HG03175 (cell line): ENCODE measurements at regions not wholly inside any gene's neighbourhood (a gene's known extent, or its start where the extent isn't known, plus 50 kb on each side); places are given as distances from the start of the nearest gene placed in this dataset.
"Not testable (repeated sequence)": the region's sequence is repeated elsewhere in the genome, so short reads cannot be mapped to it uniquely, and the experiment has no call there.

Source experiments
- ATAC-seq: cut with Tn5 transposase; IDR thresholded peaks from one replicate; pipeline ENCODE4 v1.9.1; 2021; ENCODE audit warnings: mild to moderate bottlenecking, moderate library complexity; ENCODE audit not compliant: unreplicated experiment

DNA sequence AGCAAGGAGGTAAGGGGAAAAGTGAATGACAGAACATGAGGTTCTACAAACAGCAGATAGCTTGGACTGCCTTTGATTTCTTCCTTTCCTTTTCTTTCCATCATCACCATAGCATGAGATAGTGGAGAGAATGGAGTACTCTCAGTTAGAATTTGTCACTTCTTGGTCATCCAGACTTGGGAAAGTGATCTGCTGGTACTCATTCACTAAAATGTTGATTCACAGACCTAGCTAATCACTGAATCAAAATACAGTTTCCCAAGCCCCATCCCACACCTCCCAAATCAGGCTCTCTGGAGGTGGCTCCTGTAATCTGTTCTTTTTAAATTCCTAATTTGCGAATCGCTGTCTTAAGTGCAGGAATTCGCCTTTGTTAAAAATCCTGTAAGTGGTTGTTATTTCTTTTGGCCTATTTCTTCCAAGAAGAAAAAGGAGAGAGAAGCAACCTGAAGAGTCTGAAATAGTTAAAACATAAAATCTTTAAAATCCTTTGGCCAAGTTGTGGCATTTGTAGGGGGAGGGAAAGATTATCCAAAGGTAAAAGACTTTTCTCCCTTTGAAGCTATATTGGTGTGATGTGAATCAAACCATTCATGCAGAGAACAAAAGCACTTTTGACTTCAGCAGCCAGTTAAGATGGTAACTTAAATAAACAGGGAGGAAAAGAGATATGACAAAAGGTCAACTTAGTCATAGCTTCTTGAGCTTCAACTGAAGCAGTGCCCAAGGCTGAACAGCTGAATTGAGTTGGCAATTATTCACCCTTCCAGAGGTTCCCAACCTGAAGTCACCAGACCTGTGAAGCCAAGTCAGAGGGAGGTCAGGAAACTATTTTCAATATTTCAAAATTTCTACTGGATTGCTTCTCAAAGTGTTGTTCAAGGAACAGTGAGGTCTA lies 255.1 kb upstream of the KRR1 start:
- ATAC-seq, result no peak

DNA sequence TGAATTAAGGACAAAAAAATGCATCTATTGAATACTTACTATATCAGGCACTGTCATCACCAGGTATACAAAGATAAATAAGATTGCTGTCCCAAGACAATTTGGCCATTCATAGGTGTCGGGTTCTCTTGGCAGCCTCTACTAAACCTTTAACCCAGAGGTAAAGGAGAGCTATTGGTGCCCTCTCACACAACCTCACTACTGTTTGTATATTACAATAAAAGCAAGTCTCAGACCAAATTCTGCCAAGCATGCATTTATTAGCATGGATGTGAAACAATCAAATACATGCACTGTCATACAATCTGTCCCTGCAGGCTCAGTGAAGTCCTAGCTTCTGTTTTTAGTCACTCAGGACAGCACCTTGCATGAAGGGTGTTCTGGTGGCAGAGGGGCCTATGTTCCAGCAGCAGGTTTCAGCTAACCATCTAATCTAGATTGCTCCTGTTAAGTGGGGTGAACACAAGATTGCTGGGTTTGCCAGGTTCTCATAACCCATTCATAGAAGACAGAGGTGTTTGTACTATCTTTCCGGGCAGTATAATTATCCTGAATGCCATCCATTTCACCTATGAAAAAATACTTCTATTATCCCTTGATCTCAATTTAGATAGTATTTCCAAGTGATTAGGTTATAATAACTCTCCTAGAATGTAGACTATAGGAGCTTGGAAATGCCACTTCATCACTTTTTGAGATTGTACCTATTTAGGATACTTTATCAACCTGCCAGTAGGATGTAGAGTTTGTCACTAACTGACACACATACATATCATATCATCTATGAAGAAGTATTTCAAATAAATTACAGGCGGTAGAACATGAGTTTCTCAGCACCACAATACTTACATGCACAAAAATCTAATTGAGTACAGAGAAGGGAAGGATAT lies 254.0 kb upstream of the KRR1 start:
- no peak for ATAC-seq

DNA sequence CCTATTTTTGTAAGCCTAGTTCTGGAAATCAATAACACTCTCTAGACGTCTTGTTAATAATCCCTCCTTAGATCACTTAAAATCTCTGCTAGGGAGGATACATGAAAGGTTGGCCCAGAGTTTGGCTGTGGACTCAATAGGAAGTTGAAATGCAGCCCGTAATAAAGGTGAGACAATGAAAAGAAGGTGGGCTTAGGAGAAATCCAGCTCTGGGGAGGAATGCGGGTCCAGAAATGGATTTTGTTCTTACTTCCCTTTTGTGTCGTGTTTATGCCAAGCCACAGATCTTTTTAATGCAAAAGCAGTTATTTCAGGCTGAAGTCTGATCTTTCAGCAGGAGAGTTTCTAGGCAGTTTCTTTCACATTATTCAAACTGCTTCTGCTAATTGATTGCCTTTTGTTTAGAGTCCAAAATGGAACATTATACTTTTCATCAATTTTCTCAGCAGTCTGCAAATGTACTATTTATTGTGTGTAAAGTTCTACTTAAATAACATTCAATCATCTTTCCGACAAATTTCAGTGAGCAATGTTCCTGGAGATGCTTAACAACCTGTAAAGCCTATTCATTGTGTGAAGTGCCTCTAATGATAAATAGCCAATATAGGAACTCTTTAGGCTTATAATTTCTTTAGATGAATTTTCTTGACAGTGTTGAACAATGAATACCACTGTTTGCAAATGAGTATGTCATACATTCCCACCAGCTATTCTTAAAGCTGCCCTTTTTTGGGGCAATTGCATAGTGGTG lies 252.9 kb upstream of the KRR1 start:
- no peak for ATAC-seq

- ATAC-seq, result no peak
These were observed 249.3 kb upstream of the KRR1 start for GRCh38 chr12:75760573-75761294.

GRCh38 chr12:75759842-75760572 lies 248.6 kb upstream of the KRR1 start:
- no peak for ATAC-seq

DNA sequence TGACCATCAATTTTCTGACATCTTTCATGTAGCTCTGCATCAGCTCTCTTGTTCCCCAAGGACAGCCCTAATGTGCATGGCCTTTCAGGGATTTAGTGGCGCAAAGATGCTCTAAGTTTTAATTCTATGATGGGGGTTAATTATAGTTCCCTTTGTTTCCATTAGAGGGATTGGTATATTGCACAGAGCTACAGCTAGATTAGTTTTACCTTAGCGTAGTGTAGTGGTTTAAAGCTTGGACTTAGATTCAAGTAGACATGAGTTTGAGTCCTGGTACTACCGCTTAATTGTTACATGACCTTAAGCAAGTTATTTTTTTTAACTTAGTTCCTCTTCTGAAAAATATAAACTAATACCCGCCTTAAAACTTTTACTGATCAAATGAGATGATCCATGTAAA lies 247.8 kb upstream of the KRR1 start:
- no peak for ATAC-seq

- ATAC-seq, result no peak
These were observed 245.4 kb upstream of the KRR1 start for GRCh38 chr12:75756771-75757170.

- no peak for ATAC-seq
These were observed 244.7 kb upstream of the KRR1 start for GRCh38 chr12:75756111-75756510.

DNA sequence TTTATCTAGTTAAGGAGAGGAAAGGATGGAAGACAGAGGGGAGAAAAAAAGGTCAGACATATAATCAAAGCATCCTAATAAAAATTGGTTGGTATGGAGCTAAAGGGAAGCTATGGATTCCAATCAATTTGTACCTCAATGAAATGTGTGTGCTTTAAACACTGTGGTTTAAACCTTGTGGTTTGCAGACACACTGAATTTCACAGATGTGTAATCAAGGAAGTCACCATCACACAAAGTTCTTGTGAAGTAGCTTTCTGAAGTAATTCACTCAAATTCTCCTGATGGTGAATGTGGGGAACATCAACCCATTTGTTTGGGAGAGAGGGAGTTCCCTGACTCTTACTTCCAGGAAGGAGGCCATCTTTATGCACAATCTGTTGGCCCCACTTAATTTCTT lies 243.3 kb upstream of the KRR1 start:
- no peak for ATAC-seq

GRCh38 chr12:75754141-75754540 lies 242.7 kb upstream of the KRR1 start:
- no peak for ATAC-seq

GRCh38 chr12:75751769-75752471 lies 240.5 kb upstream of the KRR1 start:
- no peak for ATAC-seq

GRCh38 chr12:75750716-75751306 lies 239.4 kb upstream of the KRR1 start:
- no peak for ATAC-seq

- ATAC-seq, result not testable (repeated sequence)
These were observed 237.6 kb upstream of the KRR1 start for GRCh38 chr12:75748990-75749389.

DNA sequence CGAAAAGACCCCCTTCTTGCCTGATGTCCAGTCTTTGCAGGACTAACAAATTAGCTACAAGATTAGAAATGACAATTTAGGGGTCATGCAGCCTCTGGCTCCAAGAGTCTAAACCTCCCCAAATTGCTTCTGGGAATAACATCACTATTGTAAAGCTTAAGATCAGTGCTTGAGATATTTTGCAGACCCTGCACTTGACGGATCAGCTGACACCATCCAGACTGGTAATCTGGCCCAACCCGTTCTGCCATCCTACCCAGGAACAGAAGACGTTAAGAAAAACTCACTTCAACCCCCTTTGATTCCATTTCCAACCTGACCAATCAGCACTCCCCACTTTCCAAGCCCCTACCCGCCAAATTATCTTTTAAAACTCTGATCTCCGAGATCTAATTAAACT lies 236.7 kb upstream of the KRR1 start:
- ATAC-seq, result no peak

- no peak for ATAC-seq
These were observed 236.2 kb upstream of the KRR1 start for GRCh38 chr12:75747572-75748021.

DNA sequence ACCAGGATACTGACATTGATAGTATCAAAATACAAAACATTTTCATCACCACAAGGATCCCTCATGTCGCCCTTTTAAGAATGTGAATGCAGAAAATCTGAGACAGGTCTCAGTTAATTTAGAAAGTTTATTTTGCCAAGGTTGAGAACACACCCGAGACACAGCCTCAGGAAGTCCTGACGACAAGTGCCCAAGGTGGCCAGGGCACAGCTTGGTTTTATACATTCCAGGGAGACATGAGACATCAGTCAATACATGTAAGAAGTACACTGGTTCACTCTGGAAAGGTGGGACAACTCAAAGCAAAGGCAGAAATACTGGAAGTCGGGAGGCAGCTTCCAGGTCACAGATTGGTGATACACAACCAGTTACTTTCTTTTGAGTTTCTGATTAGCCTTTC lies 235.2 kb upstream of the KRR1 start:
- no peak for ATAC-seq

DNA sequence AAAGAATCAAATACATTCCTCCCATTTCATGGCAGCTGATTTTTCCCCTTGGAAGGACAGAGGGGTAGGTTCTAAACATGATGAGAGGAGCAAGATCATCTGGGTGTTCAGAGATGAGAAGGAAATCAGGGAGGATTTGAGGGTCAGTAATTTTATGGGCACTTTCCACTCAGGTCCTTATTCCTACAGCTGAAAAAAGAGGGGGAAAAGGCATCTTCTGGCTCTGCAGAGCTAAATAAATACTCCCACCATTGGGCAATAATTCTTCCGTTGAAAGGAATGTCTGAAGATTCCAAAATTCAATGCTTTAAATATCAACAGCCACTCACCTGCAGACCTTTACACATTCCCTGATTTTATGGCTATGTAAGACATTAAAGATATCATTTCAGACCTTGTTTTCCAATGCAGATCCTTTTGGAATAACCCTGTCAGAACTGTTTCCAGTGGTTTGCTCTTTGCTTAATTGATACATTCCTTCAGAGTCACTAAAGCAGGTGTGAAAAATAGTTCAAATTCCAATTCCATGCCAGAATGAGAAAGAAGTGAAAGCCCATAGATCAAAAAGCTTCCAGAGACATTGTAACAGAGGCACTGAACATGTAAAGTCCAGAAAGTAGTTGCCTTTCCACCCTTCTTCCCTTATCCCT lies 233.3 kb upstream of the KRR1 start:
- no peak for ATAC-seq

GRCh38 chr12:75742961-75743360 lies 231.6 kb upstream of the KRR1 start:
- no peak for ATAC-seq
